Neutrophil (primary cell): ENCODE measurements at regions not wholly inside any gene's neighbourhood (a gene's known extent, or its start where the extent isn't known, plus 50 kb on each side); places are given as distances from the start of the nearest gene placed in this dataset.

Experiments used
- H3K27ac ChIP-seq: fragments of 200-600 bp; sonication (generic); 2 replicates; pipeline ENCODE4 v1.5.1; 2016; ENCODE audit warnings: mild to moderate bottlenecking, moderate library complexity
- H3K27me3 ChIP-seq: fragments of 200-600 bp; sonication (generic); 2 replicates; pipeline ENCODE4 v1.6.0; 2016; ENCODE audit warnings: mild to moderate bottlenecking
- H3K36me3 ChIP-seq: fragments of 200-600 bp; sonication (generic); 2 replicates; pipeline ENCODE4 v1.5.1; 2017
- H3K4me1 ChIP-seq, 2 experiments: fragments of 200-600 bp in 1 of 2; sonication (generic) in 1 of 2; 1 replicate in 1 of 2; 2 replicates in 1 of 2; pipeline versions ENCODE4 v1.5.1 to v1.6.1; 2013 to 2016; ENCODE audit warnings: low read depth in 1 of 2, low read length in 1 of 2, mild to moderate bottlenecking in 1 of 2, moderate library complexity in 1 of 2; ENCODE audit not compliant: control insufficient read depth in 1 of 2, insufficient read depth in 1 of 2
- H3K4me3 ChIP-seq, 2 experiments: fragments of 200-600 bp in 1 of 2; sonication (generic) in 1 of 2; 1 replicate in 1 of 2; 2 replicates in 1 of 2; pipeline ENCODE4 v1.5.1; 2013 to 2016; ENCODE audit warnings: low read depth in 1 of 2, low read length in 1 of 2, mild to moderate bottlenecking in 1 of 2, moderate library complexity in 1 of 2
- H3K9me3 ChIP-seq: fragments of 200-600 bp; sonication (generic); 2 replicates; pipeline ENCODE4 v1.5.1; 2016
- CTCF ChIP-seq: fragments of 200-600 bp; sonication (generic); IDR thresholded peaks from 2 replicates; pipeline ENCODE4 v1.5.1; 2016; ENCODE audit warnings: antibody characterized with exemption

DNA sequence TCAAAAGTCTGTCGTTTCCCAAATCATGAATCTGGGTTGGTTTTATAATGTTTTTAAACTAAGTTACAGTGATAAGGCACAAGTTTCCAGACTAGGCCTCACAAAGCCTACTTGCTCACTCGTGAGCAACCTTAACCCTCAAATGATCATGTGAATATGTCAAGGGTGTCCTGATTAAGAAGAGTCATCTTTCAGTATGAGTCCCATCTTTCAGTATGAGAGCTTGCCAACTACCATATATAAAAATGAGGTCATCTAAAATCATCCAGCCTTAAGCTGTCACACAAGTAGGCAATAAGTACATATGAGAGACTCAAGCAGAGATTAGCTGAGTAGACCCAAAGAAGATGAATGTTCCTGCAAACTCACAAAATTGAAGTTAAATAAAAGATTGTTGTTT lies 668.4 kb upstream of the FAM174A start:
- Histone ChIP-seq H3K9me3 (no peaks in the 10 kb centered on the region), H3K4me1 (no peaks in the 10 kb centered on the region), H3K4me3 (no peak overlapping the region), H3K27me3 (no peaks in the 10 kb centered on the region), H3K27ac (no peak overlapping the region), H3K36me3 (no peaks in the 10 kb centered on the region)
- TF ChIP-seq CTCF: no peak

DNA sequence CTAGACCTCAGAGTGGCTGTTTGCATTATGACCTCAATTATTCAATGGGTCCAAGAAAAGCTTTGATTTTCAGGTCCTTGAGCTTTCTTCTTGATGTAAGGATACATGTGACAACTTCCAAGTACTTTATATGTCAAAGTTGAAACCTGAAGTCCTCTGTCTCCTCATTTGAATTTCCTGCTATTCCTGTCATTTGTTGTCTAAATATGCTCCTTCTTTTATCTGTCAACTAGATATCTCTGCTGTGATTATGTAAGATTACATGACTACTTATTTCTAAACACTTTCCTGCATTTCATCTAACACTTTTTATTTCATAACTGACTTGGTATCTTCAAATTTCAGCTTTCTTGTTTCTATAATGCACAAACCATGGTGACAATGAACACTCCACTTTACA lies 670.0 kb upstream of the FAM174A start:
- Histone ChIP-seq H3K36me3 (no peaks in the 10 kb centered on the region), H3K27me3 (no peaks in the 10 kb centered on the region), H3K9me3 (no peaks in the 10 kb centered on the region), H3K27ac (no peak overlapping the region), H3K4me1 (no peaks in the 10 kb centered on the region), H3K4me3 (no peak overlapping the region)
- TF ChIP-seq CTCF: no peak

DNA sequence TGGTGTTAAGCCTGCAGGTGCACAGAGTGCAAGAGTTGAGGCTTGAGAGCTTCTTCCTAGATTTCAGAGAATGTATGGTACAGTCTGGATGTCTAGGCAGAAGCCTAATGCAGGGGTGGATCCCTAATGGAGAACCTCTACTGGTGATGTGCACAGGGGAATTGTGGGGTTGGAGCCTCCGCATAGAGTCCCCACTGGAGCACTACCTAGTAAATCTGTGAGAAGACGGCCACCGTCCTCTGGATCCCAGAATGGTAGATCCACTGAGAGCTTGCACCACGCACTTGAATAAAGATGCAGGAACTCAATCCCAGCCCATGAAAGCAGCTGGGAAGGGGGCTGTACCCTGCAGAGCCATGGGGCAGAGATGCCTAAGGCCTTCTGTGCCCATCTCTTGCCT lies 699.4 kb upstream of the FAM174A start:
- Histone ChIP-seq H3K9me3 (no peaks in the 10 kb centered on the region), H3K27me3 (no peaks in the 10 kb centered on the region), H3K4me1 (no peaks in the 10 kb centered on the region), H3K27ac (no peak overlapping the region), H3K4me3 (no peak overlapping the region), H3K36me3 (no peaks in the 10 kb centered on the region)
- no peak for TF ChIP-seq CTCF

GRCh38 chr5:99827136-99827535 lies 708.0 kb upstream of the FAM174A start:
- no peaks in the 10 kb centered on the region for H3K36me3 ChIP-seq
- TF ChIP-seq CTCF: no peak
- no peaks in the 10 kb centered on the region for H3K4me1 ChIP-seq
- H3K4me3 ChIP-seq: no peak overlapping the region
- H3K27me3 ChIP-seq: no peaks in the 10 kb centered on the region
- no peaks in the 10 kb centered on the region for H3K9me3 ChIP-seq
- no peak overlapping the region for H3K27ac ChIP-seq

- Histone ChIP-seq H3K4me3 (no peak overlapping the region), H3K36me3 (no peaks in the 10 kb centered on the region), H3K27me3 (no peaks in the 10 kb centered on the region), H3K9me3 (no peaks in the 10 kb centered on the region), H3K4me1 (no peaks in the 10 kb centered on the region), H3K27ac (no peak overlapping the region)
- no peak for TF ChIP-seq CTCF
These were observed 717.4 kb upstream of the FAM174A start for GRCh38 chr5:99817796-99818195.
